ENCODE measurements at regions not wholly inside any gene's neighbourhood (a gene's known extent, or its start where the extent isn't known, plus 50 kb on each side); places are given as distances from the start of the nearest gene placed in this dataset.
"Not testable (repeated sequence)": the region's sequence is repeated elsewhere in the genome, so short reads cannot be mapped to it uniquely, and the experiment has no call there.

GRCh38 chr7:66505009-66505408 lies 123.7 kb upstream of the KCTD7 start:
- no peak for DNase-seq

GRCh38 chr7:66505531-66506451 lies 122.9 kb upstream of the KCTD7 start:
- DNase-seq, result peak in 2 of 5 experiments; percentile 51 to 64

GRCh38 chr7:66506703-66507102 lies 122.0 kb upstream of the KCTD7 start:
- not testable (repeated sequence) for DNase-seq

- no peak for DNase-seq
Measured at GRCh38 chr7:66507764-66508296, 120.9 kb upstream of the KCTD7 start.

GRCh38 chr7:66508431-66508830 lies 120.2 kb upstream of the KCTD7 start:
- DNase-seq, result no peak

- no peak for DNase-seq
Measured at GRCh38 chr7:66514050-66514449, 114.6 kb upstream of the KCTD7 start.

- DNase-seq, result no peak
Measured at GRCh38 chr7:66517212-66517909, 111.3 kb upstream of the KCTD7 start.

GRCh38 chr7:66518151-66518691 lies 110.5 kb upstream of the KCTD7 start:
- no peak for DNase-seq

- DNase-seq, result no peak
Measured at GRCh38 chr7:66521675-66522074, 107.0 kb upstream of the KCTD7 start.

- peak in 1 of 5 experiments; percentile 33 for DNase-seq
Measured at GRCh38 chr7:66522518-66522917, 106.2 kb upstream of the KCTD7 start.

GRCh38 chr7:66523409-66523808 lies 105.3 kb upstream of the KCTD7 start:
- DNase-seq, result no peak

- no peak for DNase-seq
Measured at GRCh38 chr7:66524738-66525137, 103.9 kb upstream of the KCTD7 start.

GRCh38 chr7:66526782-66527181 lies 101.9 kb upstream of the KCTD7 start:
- DNase-seq, result not testable (repeated sequence)

- DNase-seq, result no peak
Measured at GRCh38 chr7:66528652-66529051, 100.0 kb upstream of the KCTD7 start.

GRCh38 chr7:66529883-66530610 lies 98.6 kb upstream of the KCTD7 start:
- no peak for DNase-seq

- no peak for DNase-seq
Measured at GRCh38 chr7:66535414-66536329, 93.0 kb upstream of the KCTD7 start.

- no peak for DNase-seq
Measured at GRCh38 chr7:66537380-66537779, 91.3 kb upstream of the KCTD7 start.

GRCh38 chr7:66537876-66538275 lies 90.8 kb upstream of the KCTD7 start:
- DNase-seq, result no peak

- DNase-seq, result no peak
Measured at GRCh38 chr7:66539264-66539623, 89.4 kb upstream of the KCTD7 start.

GRCh38 chr7:66539902-66540375 lies 88.7 kb upstream of the KCTD7 start:
- DNase-seq, result no peak

GRCh38 chr7:66542049-66542448 lies 86.6 kb upstream of the KCTD7 start:
- DNase-seq, result no peak

Measured in T-helper 2 cell (primary cell).